ENCODE measurements at regions not wholly inside any gene's neighbourhood (a gene's known extent, or its start where the extent isn't known, plus 50 kb on each side); places are given as distances from the start of the nearest gene placed in this dataset.

DNA sequence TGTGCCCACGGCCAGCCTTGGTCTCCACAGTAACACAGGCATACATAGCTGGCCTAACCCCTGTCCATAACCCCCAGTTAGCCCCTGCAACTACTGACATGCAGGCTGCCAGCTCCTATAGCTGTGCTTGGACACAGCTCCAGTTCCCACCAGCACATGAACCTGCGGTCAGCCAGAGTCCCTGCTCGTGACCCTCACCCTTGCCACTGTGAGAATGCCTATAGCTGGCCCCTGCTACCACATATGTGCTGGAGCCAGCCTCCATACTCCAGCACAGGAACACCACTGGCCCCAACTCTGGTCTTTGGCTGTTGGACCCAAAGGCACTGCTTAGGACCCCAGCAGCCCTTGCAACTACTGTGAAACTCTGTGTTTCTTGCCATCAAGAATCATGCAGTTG lies 930.9 kb downstream of the ADGRL3 start:
- TF ChIP-seq, protein P1, sequence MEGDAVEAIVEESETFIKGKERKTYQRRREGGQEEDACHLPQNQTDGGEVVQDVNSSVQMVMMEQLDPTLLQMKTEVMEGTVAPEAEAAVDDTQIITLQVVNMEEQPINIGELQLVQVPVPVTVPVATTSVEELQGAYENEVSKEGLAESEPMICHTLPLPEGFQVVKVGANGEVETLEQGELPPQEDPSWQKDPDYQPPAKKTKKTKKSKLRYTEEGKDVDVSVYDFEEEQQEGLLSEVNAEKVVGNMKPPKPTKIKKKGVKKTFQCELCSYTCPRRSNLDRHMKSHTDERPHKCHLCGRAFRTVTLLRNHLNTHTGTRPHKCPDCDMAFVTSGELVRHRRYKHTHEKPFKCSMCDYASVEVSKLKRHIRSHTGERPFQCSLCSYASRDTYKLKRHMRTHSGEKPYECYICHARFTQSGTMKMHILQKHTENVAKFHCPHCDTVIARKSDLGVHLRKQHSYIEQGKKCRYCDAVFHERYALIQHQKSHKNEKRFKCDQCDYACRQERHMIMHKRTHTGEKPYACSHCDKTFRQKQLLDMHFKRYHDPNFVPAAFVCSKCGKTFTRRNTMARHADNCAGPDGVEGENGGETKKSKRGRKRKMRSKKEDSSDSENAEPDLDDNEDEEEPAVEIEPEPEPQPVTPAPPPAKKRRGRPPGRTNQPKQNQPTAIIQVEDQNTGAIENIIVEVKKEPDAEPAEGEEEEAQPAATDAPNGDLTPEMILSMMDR (conservative IDR thresholded peaks at IDR 0.05; ENCODE audit: low read depth in 2 of 2), result no peak
- TF ChIP-seq POLR2AphosphoS5 (IDR thresholded peaks at IDR 0.05; ENCODE audit: low read depth), result no peak
- TF ChIP-seq CREB1 (CRISPR knock-in tag; IDR thresholded peaks at IDR 0.05; ENCODE audit: low read depth), result no peak
- no peak for TF ChIP-seq EZH2 (IDR thresholded peaks at IDR 0.05; ENCODE audit: low read depth, unreplicated experiment)
- TF ChIP-seq EZH2phosphoT487 (IDR thresholded peaks at IDR 0.05; ENCODE audit: unreplicated experiment), result no peak
- TF ChIP-seq JUNB (IDR thresholded peaks at IDR 0.05; ENCODE audit: unreplicated experiment), result no peak
- TF ChIP-seq ZNF114 (CRISPR knock-in tag; IDR thresholded peaks at IDR 0.05), result no peak
- TF ChIP-seq, protein P2, sequence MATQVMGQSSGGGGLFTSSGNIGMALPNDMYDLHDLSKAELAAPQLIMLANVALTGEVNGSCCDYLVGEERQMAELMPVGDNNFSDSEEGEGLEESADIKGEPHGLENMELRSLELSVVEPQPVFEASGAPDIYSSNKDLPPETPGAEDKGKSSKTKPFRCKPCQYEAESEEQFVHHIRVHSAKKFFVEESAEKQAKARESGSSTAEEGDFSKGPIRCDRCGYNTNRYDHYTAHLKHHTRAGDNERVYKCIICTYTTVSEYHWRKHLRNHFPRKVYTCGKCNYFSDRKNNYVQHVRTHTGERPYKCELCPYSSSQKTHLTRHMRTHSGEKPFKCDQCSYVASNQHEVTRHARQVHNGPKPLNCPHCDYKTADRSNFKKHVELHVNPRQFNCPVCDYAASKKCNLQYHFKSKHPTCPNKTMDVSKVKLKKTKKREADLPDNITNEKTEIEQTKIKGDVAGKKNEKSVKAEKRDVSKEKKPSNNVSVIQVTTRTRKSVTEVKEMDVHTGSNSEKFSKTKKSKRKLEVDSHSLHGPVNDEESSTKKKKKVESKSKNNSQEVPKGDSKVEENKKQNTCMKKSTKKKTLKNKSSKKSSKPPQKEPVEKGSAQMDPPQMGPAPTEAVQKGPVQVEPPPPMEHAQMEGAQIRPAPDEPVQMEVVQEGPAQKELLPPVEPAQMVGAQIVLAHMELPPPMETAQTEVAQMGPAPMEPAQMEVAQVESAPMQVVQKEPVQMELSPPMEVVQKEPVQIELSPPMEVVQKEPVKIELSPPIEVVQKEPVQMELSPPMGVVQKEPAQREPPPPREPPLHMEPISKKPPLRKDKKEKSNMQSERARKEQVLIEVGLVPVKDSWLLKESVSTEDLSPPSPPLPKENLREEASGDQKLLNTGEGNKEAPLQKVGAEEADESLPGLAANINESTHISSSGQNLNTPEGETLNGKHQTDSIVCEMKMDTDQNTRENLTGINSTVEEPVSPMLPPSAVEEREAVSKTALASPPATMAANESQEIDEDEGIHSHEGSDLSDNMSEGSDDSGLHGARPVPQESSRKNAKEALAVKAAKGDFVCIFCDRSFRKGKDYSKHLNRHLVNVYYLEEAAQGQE (IDR thresholded peaks at IDR 0.05; ENCODE audit: unreplicated experiment), result no peak
- TF ChIP-seq ZNF331 (CRISPR knock-in tag; IDR thresholded peaks at IDR 0.05; ENCODE audit: low read depth), result no peak
